Testis (tissue), 2 donors: ENCODE measurements at regions not wholly inside any gene's neighbourhood (a gene's known extent, or its start where the extent isn't known, plus 50 kb on each side); places are given as distances from the start of the nearest gene placed in this dataset.

Experiments used
- POLR2A ChIP-seq: fragments of 450-650 bp; IDR thresholded peaks from one replicate; pipeline ENCODE4 v1.6.1; 2017; ENCODE audit warnings: antibody characterized with exemption, mild to moderate bottlenecking, moderate library complexity
- TF ChIP-seq, protein P1 (sequence below), 3 experiments: fragments of 450-650 bp in 2 of 3; fragments of 200-600 bp in 1 of 3; sonication (generic) in 1 of 3; IDR thresholded peaks; one replicate each; pipeline ENCODE4 v1.5.1; 2016 to 2019; ENCODE audit warnings: antibody characterized with exemption in 3 of 3, mild to moderate bottlenecking in 2 of 3, moderate library complexity in 1 of 3

DNA sequence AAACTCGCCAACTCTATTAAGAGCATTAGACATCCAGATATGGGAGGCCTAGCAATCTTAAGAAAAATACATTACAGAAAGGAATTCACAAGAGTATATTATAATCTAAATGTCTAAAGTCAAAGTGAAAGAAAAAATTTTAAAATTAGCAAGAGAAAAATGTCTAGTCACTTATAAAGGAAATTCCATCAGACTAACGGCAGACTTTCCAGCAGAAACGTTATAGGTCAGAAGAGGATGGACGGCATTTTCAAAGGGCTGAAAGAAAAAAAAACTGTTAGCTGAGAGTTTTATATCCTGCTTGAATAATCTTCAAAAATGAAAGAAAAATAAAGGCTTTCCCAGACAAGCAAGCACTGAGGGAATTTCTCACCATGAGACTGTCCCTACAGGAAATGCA lies 269.0 kb downstream of the HDGFL1 start:
- TF ChIP-seq, protein P1, sequence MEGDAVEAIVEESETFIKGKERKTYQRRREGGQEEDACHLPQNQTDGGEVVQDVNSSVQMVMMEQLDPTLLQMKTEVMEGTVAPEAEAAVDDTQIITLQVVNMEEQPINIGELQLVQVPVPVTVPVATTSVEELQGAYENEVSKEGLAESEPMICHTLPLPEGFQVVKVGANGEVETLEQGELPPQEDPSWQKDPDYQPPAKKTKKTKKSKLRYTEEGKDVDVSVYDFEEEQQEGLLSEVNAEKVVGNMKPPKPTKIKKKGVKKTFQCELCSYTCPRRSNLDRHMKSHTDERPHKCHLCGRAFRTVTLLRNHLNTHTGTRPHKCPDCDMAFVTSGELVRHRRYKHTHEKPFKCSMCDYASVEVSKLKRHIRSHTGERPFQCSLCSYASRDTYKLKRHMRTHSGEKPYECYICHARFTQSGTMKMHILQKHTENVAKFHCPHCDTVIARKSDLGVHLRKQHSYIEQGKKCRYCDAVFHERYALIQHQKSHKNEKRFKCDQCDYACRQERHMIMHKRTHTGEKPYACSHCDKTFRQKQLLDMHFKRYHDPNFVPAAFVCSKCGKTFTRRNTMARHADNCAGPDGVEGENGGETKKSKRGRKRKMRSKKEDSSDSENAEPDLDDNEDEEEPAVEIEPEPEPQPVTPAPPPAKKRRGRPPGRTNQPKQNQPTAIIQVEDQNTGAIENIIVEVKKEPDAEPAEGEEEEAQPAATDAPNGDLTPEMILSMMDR (IDR thresholded peaks at IDR 0.05) = no peak
- TF ChIP-seq POLR2A = no peak
